HG03159 (cell line): ENCODE measurements at regions not wholly inside any gene's neighbourhood (a gene's known extent, or its start where the extent isn't known, plus 50 kb on each side); places are given as distances from the start of the nearest gene placed in this dataset.

ENCODE experiments used
- ATAC-seq: cut with Tn5 transposase; IDR thresholded peaks from one replicate; pipeline ENCODE4 v1.9.1; 2021; ENCODE audit warnings: mild to moderate bottlenecking, moderate library complexity; ENCODE audit not compliant: unreplicated experiment

GRCh38 chr9:105828171-105828570 lies 133.8 kb downstream of the TMEM38B start:
- no peak for ATAC-seq

GRCh38 chr9:105828596-105829213 lies 134.4 kb downstream of the TMEM38B start:
- ATAC-seq = no peak

GRCh38 chr9:105830461-105830860 lies 136.1 kb downstream of the TMEM38B start:
- no peak for ATAC-seq

GRCh38 chr9:105832096-105832710 lies 137.9 kb downstream of the TMEM38B start:
- no peak for ATAC-seq

GRCh38 chr9:105833271-105833975 lies 139.1 kb downstream of the TMEM38B start:
- ATAC-seq = no peak

- ATAC-seq = no peak
Observed at GRCh38 chr9:105834404-105834803, 140.1 kb downstream of the TMEM38B start.

- ATAC-seq = no peak
Observed at GRCh38 chr9:105835721-105836120, 141.4 kb downstream of the TMEM38B start.

GRCh38 chr9:105836936-105837660 lies 142.8 kb downstream of the TMEM38B start:
- no peak for ATAC-seq

GRCh38 chr9:105841562-105841961 lies 147.2 kb downstream of the TMEM38B start:
- ATAC-seq = no peak

- no peak for ATAC-seq
Observed at GRCh38 chr9:105842023-105842644, 147.8 kb downstream of the TMEM38B start.

GRCh38 chr9:105846825-105847224 lies 152.5 kb downstream of the TMEM38B start:
- no peak for ATAC-seq

- ATAC-seq = no peak
Observed at GRCh38 chr9:105850852-105851500, 156.6 kb downstream of the TMEM38B start.

GRCh38 chr9:105854026-105854782 lies 159.9 kb downstream of the TMEM38B start:
- ATAC-seq = no peak

GRCh38 chr9:105854783-105855724 lies 160.7 kb downstream of the TMEM38B start:
- ATAC-seq = no peak

- no peak for ATAC-seq
Observed at GRCh38 chr9:105855987-105856386, 161.6 kb downstream of the TMEM38B start.

- ATAC-seq = peak; percentile 44
Observed at GRCh38 chr9:105858006-105858690, 163.8 kb downstream of the TMEM38B start.

- ATAC-seq = no peak
Observed at GRCh38 chr9:105858877-105859276, 164.5 kb downstream of the TMEM38B start.

- ATAC-seq = peak; percentile 51
Observed at GRCh38 chr9:105859428-105860091, 165.2 kb downstream of the TMEM38B start.
